ENCODE measurements at regions not wholly inside any gene's neighbourhood (a gene's known extent, or its start where the extent isn't known, plus 50 kb on each side); places are given as distances from the start of the nearest gene placed in this dataset.

DNA sequence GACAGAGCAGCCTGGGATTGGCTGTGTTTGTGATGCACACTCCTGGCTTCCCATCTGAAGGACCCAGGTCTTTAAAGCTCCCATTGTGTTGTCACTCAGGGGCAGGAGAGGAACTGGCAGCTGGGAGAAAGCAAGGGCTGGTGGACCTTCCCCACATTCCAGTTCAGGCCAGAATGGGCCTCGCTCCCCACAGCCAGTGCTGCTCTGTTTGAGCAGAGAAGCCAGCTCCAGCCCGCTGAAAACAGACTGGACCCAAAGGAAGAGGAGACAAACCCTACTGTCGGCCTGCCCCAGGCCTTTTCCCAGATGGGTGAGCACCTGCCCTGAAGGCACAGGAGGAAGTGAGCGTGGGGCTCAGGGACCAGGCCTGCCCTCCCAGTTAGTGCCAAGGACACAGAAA lies 499.4 kb downstream of the NPHP4 start:
- no peak for DNase-seq

- DNase-seq: no peak
These were observed 500.9 kb downstream of the NPHP4 start for GRCh38 chr1:5491207-5491904.

DNA sequence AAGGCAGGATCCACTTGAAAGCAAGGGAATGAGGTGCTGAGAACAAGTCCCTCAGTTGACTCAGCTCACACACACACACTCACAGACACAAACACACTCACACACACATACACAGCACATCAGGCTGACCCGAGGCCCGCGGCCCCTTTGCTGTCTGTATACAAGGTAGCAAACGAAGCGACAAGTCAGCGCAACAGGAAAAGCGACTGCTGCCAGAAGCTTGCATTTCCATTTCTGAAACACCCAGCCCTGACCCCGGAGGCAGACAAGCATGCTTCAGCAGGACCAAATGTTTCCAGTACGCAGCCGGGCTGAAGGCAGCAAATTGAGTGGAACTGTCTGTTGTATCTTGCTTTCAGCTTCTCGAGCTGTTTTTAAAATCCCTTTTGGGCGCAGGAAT lies 501.6 kb downstream of the NPHP4 start:
- no peak for DNase-seq

- no peak for DNase-seq
These were observed 503.8 kb downstream of the NPHP4 start for GRCh38 chr1:5488448-5488847.

GRCh38 chr1:5485968-5486696 lies 506.1 kb downstream of the NPHP4 start:
- no peak for DNase-seq

GRCh38 chr1:5485436-5485835 lies 506.8 kb downstream of the NPHP4 start:
- no peak for DNase-seq

DNA sequence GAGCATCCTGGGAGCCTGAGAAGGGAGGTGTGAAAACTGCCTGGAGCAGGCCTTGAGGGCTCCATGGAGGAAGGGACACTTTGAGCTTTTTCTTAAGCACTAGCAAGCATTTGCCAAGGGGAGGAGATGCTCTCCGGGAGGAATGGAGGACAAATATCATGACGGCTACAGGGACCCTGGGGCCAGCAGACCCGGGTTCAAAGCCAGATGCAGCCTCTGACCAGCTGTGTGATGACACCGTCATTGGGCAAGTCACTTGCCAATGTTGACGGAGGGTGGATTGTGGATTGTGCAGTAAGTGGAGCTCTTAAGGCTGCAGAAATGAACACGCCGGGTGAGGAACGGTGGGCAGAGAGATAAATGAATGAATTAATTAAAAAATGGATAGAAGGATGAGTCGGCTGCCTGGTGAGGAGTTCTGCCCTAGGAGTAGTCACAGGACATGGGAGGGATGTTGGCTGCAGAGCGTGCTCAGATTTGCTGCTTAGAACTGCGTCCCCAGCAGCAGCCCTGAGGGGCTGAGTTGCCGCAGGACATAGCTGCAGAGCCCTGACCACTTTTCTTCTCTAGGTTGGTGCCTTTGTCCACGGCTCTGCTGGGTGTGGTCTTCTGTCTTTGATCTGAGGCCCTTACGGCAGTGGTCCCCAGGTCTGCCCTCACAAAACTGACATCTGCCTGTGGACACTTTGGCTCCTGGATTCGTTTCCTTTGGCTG lies 507.6 kb downstream of the NPHP4 start:
- no peak for DNase-seq

GRCh38 chr1:5481889-5482288 lies 510.3 kb downstream of the NPHP4 start:
- DNase-seq: no peak

GRCh38 chr1:5480906-5481305 lies 511.3 kb downstream of the NPHP4 start:
- DNase-seq: no peak

DNA sequence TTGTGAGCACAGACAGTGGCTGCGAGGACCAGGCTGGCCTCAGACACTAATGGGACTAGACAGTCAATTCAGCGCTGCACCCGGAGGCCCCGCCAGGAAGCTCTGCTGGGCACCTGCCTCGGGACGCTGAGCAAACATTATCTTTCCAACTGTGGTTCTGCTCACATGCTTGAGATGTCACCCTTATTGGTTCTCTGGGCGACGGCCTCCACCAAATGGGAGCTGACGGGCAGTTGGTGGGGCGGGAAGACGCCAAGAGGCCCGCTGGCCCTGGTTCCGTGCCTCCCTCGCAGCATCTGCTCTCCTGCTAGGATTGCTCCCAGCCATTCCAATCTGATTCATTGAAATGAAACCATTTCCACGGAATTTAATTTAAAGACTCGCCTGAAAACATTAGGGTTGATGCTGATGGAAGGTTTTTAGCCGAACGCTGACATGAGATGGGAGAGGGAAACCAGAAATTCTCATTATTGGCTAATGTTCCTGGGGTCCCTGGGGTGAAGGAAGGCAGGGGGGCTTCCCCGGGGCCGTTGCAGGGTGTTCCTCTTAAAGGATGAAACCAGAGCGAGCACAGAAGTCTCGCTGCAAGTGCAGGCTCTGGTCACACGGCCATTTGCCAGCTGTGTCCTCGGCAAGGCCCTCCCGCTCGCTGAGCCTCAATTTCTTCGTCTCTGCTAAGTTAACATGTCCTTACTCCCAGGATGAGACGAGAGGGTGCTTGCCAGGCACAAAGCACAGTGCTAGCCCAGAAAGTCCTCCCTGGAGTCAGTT lies 512.2 kb downstream of the NPHP4 start:
- DNase-seq: no peak

DNA sequence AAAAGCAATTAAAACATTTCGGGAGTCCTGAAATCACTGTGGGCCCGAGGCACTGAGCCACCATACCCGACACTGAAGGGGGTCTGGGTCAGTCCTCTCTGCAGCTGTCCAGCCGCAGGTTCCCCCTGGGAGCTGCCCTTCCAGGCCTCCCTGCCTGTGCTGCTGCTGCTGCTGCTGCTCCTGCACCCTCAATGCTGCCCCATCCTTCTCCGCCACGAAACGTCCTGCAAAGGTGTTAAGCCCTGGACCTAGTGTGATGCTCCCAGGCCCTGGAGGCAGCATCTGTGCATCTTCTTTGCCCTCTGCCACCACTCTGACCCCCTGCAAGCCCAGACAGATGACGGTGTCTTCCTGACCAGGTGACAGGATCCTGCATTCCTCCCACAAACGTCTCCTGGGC lies 513.3 kb downstream of the NPHP4 start:
- no peak for DNase-seq

DNA sequence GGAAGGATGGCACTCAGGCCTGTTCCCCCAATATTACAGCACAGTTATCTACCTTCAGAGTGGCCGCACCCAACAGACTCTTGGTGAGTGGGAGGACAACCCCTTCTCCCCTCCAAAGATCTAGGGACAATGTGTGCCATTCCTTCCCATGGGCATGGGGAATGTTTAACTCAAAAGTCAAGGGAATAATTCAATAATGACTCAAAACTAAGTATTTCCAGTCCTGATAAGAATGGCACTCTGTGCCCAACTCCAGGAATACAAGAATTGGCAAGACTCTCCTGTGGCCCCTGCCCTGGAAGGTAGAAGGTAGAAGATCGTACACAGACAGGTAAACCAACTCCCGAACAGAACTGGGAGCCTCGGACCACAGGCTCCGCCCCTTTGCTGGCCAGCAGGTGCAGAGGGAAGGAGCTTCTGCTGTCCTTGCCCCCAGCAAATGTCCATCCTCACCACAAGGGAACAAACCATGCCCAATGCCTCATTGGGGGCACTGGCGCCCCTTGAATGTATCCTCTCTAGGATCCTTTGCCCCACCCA lies 514.0 kb downstream of the NPHP4 start:
- DNase-seq: no peak

DNA sequence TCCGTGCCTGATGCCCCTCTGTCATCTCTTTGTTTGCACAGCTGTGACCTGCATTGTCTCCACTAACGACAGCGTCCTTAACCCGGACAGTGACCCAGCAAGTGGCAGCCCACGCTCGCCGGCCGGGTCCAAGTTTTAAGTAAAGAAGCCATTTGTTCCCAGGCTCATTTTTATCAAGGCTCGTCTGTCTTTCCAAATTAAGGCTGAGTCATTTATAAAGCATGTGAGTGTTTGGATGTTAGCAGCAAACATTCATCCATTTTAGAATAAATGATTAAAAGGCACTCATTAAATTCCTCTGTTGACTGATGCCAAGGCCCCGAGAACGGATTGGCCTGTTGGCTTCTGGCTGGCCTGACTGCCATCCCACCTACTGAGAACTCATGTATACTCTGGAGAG lies 514.5 kb downstream of the NPHP4 start:
- no peak for DNase-seq

- no peak for DNase-seq
These were observed 516.7 kb downstream of the NPHP4 start for GRCh38 chr1:5475572-5475971.

- no peak for DNase-seq
These were observed 519.0 kb downstream of the NPHP4 start for GRCh38 chr1:5473268-5473667.

DNA sequence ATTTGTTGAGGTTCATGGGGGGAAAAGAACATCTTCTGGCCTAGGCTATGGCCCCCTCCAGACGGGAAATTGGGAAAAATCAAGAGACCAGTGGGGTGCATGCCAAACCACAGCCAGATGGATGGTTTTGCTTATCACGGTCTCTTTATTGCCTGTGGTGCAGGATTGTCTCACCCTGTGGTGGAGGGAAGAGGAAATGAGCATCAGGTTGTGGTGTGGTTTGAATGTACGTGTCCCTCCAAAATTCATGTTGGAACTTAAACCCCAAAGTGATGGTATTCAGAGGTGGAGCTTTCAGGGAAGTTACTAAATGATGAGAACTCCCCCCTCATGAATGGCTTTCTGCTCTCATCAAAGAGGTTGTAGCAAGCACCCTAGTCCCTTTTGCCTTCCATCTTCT lies 525.7 kb downstream of the NPHP4 start:
- no peak for DNase-seq

DNA sequence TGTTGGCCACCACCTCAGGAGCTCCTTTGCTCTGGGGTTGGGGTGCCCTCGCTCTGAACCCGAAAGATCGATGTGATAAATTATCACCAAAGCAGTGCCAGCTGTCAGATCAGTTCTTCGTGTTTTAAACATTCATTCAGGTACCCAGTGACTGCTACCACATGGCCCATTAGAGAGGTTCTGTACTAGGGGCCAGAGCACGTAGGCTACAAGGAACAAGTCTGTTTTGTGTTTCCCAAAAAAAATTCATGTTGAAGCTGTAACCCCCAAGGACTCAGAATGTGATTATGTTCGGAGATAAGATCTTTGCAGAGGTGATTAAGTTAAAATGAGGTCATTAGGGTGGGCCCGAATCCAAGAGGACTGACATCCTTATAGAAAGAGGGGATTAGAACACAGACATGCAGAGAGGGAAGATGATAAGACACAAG lies 526.9 kb downstream of the NPHP4 start:
- DNase-seq: no peak

GRCh38 chr1:5464366-5464765 lies 527.9 kb downstream of the NPHP4 start:
- no peak for DNase-seq

GRCh38 chr1:5460974-5461373 lies 531.3 kb downstream of the NPHP4 start:
- no peak for DNase-seq

- no peak for DNase-seq
These were observed 532.2 kb downstream of the NPHP4 start for GRCh38 chr1:5459839-5460610.

- no peak for DNase-seq
These were observed 534.0 kb downstream of the NPHP4 start for GRCh38 chr1:5458248-5458647.
